ENCODE measurements at regions not wholly inside any gene's neighbourhood (a gene's known extent, or its start where the extent isn't known, plus 50 kb on each side); places are given as distances from the start of the nearest gene placed in this dataset.
A peak's percentile ranks its signal among the peaks of the same experiment; 100 is the strongest.

GRCh38 chr2:207283356-207283755, 117.6 kb upstream of the KLF7 start:
- TF ChIP-seq RAD21 (IDR thresholded peaks at IDR 0.05; ENCODE audit: low read length) (no peak), BHLHE40 (IDR thresholded peaks at IDR 0.05; ENCODE audit: low read depth, low read length) (no peak), POLR2A (IDR thresholded peaks at IDR 0.05; ENCODE audit: low read depth, low read length) (no peak), CTCF (conservative IDR thresholded peaks at IDR 0.05; ENCODE audit: low read depth, low read length) (no peak), FOS (IDR thresholded peaks at IDR 0.05; ENCODE audit: low read depth, low read length) (no peak), USF2 (IDR thresholded peaks at IDR 0.05; ENCODE audit: low read depth, low read length) (no peak), RFX5 (IDR thresholded peaks at IDR 0.05; ENCODE audit: low read depth, low read length) (no peak), CEBPB (IDR thresholded peaks at IDR 0.05; ENCODE audit: low read depth, low read length) (no peak), ELK1 (IDR thresholded peaks at IDR 0.05; ENCODE audit: borderline replicate concordance, low read depth, low read length) (no peak), MAZ (IDR thresholded peaks at IDR 0.05; ENCODE audit: borderline replicate concordance, low read depth, low read length) (no peak), NFE2L2 (IDR thresholded peaks at IDR 0.05; ENCODE audit: low read depth, low read length) (no peak), SMC3 (IDR thresholded peaks at IDR 0.05; ENCODE audit: low read depth, low read length) (peak; percentile 15; the same call in 1 of the 2 replicates)

Measured in IMR-90 (cell line).